Thoracic aorta (tissue), 2 donors: ENCODE measurements at regions not wholly inside any gene's neighbourhood (a gene's known extent, or its start where the extent isn't known, plus 50 kb on each side); places are given as distances from the start of the nearest gene placed in this dataset.

Source experiments
- ATAC-seq: fragments of 150-250 bp; one replicate; pipeline ENCODE4 v1.8.0; 2017; ENCODE audit warnings: low read depth; ENCODE audit not compliant: insufficient number of reproducible peaks, low FRiP score
- DNase-seq: peaks from one replicate; pipeline ENCODE4 v3.0.0-alpha.2; 2020; ENCODE audit warnings: low spot score
- H3K27ac ChIP-seq, 2 donors: fragments of 200-600 bp; sonication (generic); 1 replicate in 1 of 2; 2 replicates in 1 of 2; pipeline ENCODE4 v1.5.1; 2016; ENCODE audit warnings: mild to moderate bottlenecking in 2 of 2, moderate library complexity in 2 of 2
- H3K27me3 ChIP-seq: fragments of 200-600 bp; sonication (generic); replicated peaks from 2 replicates; pipeline ENCODE4 v1.6.0; 2016; ENCODE audit warnings: mild to moderate bottlenecking; ENCODE audit not compliant: insufficient read depth
- H3K36me3 ChIP-seq: fragments of 200-600 bp; sonication (generic); one replicate; pipeline ENCODE4 v1.5.1; 2016
- H3K4me1 ChIP-seq, 2 donors: fragments of 200-600 bp; sonication (generic); 1 replicate in 1 of 2; 2 replicates in 1 of 2; pipeline versions ENCODE4 v1.5.1 to v1.6.0; 2016; ENCODE audit warnings: low read depth in 2 of 2, mild to moderate bottlenecking in 1 of 2; ENCODE audit not compliant: control insufficient read depth in 1 of 2
- H3K4me3 ChIP-seq: fragments of 200-600 bp; sonication (generic); 2 replicates; pipeline ENCODE4 v1.5.1; 2016; ENCODE audit warnings: mild to moderate bottlenecking
- H3K9me3 ChIP-seq: fragments of 200-600 bp; sonication (generic); 2 replicates; pipeline ENCODE4 v1.5.1; 2016
- CTCF ChIP-seq: fragments of 200-600 bp; sonication (generic); IDR thresholded peaks from one replicate; pipeline ENCODE4 v1.5.1; 2019; ENCODE audit warnings: antibody characterized with exemption

- Histone ChIP-seq H3K36me3 (no peaks in the 10 kb centered on the region), H3K9me3 (no peaks in the 10 kb centered on the region), H3K4me3 (no peak overlapping the region), H3K27me3 (no peaks in the 10 kb centered on the region), H3K4me1 (no peaks in the 10 kb centered on the region), H3K27ac (no peak overlapping the region)
- ATAC-seq (no peak), DNase-seq (no peak)
- TF ChIP-seq CTCF: no peak
Measured at GRCh38 chr5:68846828-68847227, 247.0 kb upstream of the SLC30A5 start.

- H3K9me3 ChIP-seq: no peaks in the 10 kb centered on the region
- TF ChIP-seq CTCF: no peak
- no peak overlapping the region for H3K4me3 ChIP-seq
- H3K27me3 ChIP-seq: no peaks in the 10 kb centered on the region
- ATAC-seq (no peak), DNase-seq (no peak)
- no peak overlapping the region for H3K27ac ChIP-seq
- H3K36me3 ChIP-seq: no peaks in the 10 kb centered on the region
- H3K4me1 ChIP-seq: no peaks in the 10 kb centered on the region
Measured at GRCh38 chr5:68848091-68848490, 245.7 kb upstream of the SLC30A5 start.

GRCh38 chr5:68849103-68849502 is 244.7 kb upstream of the SLC30A5 start:
- Histone ChIP-seq H3K36me3 (no peaks in the 10 kb centered on the region), H3K27me3 (no peaks in the 10 kb centered on the region), H3K9me3 (no peaks in the 10 kb centered on the region), H3K27ac (no peak overlapping the region), H3K4me1 (no peaks in the 10 kb centered on the region), H3K4me3 (no peak overlapping the region)
- DNase-seq: no peak
- ATAC-seq: no peak
- TF ChIP-seq CTCF: no peak

- Histone ChIP-seq H3K36me3 (no peaks in the 10 kb centered on the region), H3K9me3 (no peaks in the 10 kb centered on the region), H3K27ac (no peak overlapping the region), H3K27me3 (no peaks in the 10 kb centered on the region), H3K4me1 (no peaks in the 10 kb centered on the region), H3K4me3 (no peak overlapping the region)
- ATAC-seq: no peak
- DNase-seq: no peak
- TF ChIP-seq CTCF: no peak
Measured at GRCh38 chr5:68849906-68850305, 243.9 kb upstream of the SLC30A5 start.

DNA sequence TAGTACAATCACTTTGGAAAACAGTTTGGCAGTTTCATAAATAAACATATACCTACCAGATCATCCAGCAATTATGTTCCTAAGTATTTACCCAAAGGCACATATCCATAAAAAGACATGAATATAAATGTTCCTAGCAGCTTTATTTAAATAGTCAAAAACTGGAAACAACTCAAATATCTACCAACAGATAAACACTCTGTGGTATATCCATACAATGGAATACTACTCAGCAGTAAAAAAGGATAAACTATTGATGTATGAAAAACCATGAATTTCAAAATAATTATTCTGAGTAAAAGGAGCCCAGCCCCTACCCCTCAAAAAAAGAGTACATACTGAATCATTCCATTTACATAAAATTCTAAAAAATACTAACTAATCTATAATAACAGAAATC is 232.7 kb upstream of the SLC30A5 start:
- DNase-seq: no peak
- no peaks in the 10 kb centered on the region for H3K4me1 ChIP-seq
- no peak for ATAC-seq
- no peak for TF ChIP-seq CTCF
- peaks cover 4% of the 10 kb centered on the region for H3K9me3 ChIP-seq
- no peaks in the 10 kb centered on the region for H3K27me3 ChIP-seq
- H3K27ac ChIP-seq: no peak overlapping the region
- no peaks in the 10 kb centered on the region for H3K36me3 ChIP-seq
- no peak overlapping the region for H3K4me3 ChIP-seq
